WTC11 (cell line): ENCODE measurements at regions not wholly inside any gene's neighbourhood (a gene's known extent, or its start where the extent isn't known, plus 50 kb on each side); places are given as distances from the start of the nearest gene placed in this dataset.

Source experiments
- ATAC-seq: fragments of 200-7000 bp; cut with Tn5 transposase; 2 replicates; pipeline ENCODE4 v1.10.0; 2021; ENCODE audit warnings: mild to moderate bottlenecking, moderate library complexity
- CTCF ChIA-PET: fragments of 300-600 bp; sonication (Branson Sonifier 250); formaldehyde crosslinking; loops from one replicate; lab custom pipeline; 2021; ENCODE audit warnings: antibody characterized with exemption; lab: Charles Lee
- POLR2A ChIA-PET: fragments of 350-600 bp; sonication (Branson Sonifier 250); formaldehyde crosslinking; loops from one replicate; lab custom pipeline; 2021; ENCODE audit warnings: antibody characterized with exemption; lab: Charles Lee
- DNase-seq: peaks from one replicate; pipeline ENCODE4 v3.0.0; 2021; ENCODE audit warnings: low spot score
- H3K27ac Mint-ChIP-seq: 2 replicates; pipeline ENCODE4 v1.8.0; 2021; ENCODE audit warnings: mixed read lengths
- H3K27me3 Mint-ChIP-seq: 2 replicates; pipeline ENCODE4 v1.8.0; 2021; ENCODE audit warnings: low read depth, mild to moderate bottlenecking, moderate library complexity, mixed read lengths
- H3K36me3 Mint-ChIP-seq: 2 replicates; pipeline ENCODE4 v1.8.0; 2021; ENCODE audit warnings: mixed read lengths
- H3K4me1 Mint-ChIP-seq: 2 replicates; pipeline ENCODE4 v1.8.0; 2022; ENCODE audit warnings: mixed read lengths
- H3K4me3 Mint-ChIP-seq: 2 replicates; pipeline ENCODE4 v1.8.0; 2021; ENCODE audit warnings: mild to moderate bottlenecking, moderate library complexity, mixed read lengths
- H3K9me3 Mint-ChIP-seq: 2 replicates; pipeline ENCODE4 v1.8.0; 2021; ENCODE audit warnings: mixed read lengths
- AFF4 ChIP-seq: sonication (generic); formaldehyde crosslinking; IDR thresholded peaks from 2 replicates; pipeline ENCODE4 v1.8.1; 2023; ENCODE audit warnings: mild to moderate bottlenecking, missing genetic modification reagents, borderline replicate concordance
- ATF3 ChIP-seq: sonication (generic); formaldehyde crosslinking; conservative IDR thresholded peaks from 2 replicates; pipeline ENCODE4 v1.8.1; 2022; ENCODE audit warnings: mild to moderate bottlenecking, missing genetic modification reagents
- CBFB ChIP-seq: sonication (generic); formaldehyde crosslinking; IDR thresholded peaks from 2 replicates; pipeline ENCODE4 v1.8.1; 2022; ENCODE audit warnings: mild to moderate bottlenecking, low read depth, missing genetic modification reagents
- CTCF ChIP-seq: fragments of 200-600 bp; IDR thresholded peaks from 2 replicates; pipeline ENCODE4 v1.8.0; 2022; ENCODE audit warnings: antibody characterized with exemption
- E2F1 ChIP-seq: sonication (generic); formaldehyde crosslinking; IDR thresholded peaks from 2 replicates; pipeline ENCODE4 v1.8.0; 2022; ENCODE audit warnings: mild to moderate bottlenecking, missing genetic modification reagents
- E2F4 ChIP-seq: sonication (generic); formaldehyde crosslinking; IDR thresholded peaks from 2 replicates; pipeline ENCODE4 v1.8.1; 2022; ENCODE audit warnings: low read depth, mild to moderate bottlenecking, moderate library complexity, missing genetic modification reagents, borderline replicate concordance
- ERG ChIP-seq: fragments of 250-450 bp; sonication (Bioruptor Pico); IDR thresholded peaks from 2 replicates; pipeline ENCODE4 v1.8.0; 2021; ENCODE audit warnings: mild to moderate bottlenecking
- ESRRA ChIP-seq: sonication (generic); formaldehyde crosslinking; IDR thresholded peaks from 2 replicates; pipeline ENCODE4 v1.8.1; 2022; ENCODE audit warnings: mild to moderate bottlenecking, missing genetic modification reagents, borderline replicate concordance
- JUN ChIP-seq: sonication (generic); formaldehyde crosslinking; IDR thresholded peaks from 2 replicates; pipeline ENCODE4 v1.8.0; 2023; ENCODE audit warnings: mild to moderate bottlenecking, missing genetic modification reagents
- NFATC4 ChIP-seq: fragments of 250-450 bp; sonication (Bioruptor Pico); IDR thresholded peaks from 2 replicates; pipeline ENCODE4 v1.9.0; 2021; ENCODE audit warnings: mild to moderate bottlenecking
- NFYB ChIP-seq: sonication (generic); formaldehyde crosslinking; conservative IDR thresholded peaks from 2 replicates; pipeline ENCODE4 v1.8.0; 2022; ENCODE audit warnings: low read depth, missing genetic modification reagents
- SOX15 ChIP-seq: fragments of 250-450 bp; sonication (Bioruptor Pico); IDR thresholded peaks from 2 replicates; pipeline ENCODE4 v1.9.0; 2021; ENCODE audit warnings: mild to moderate bottlenecking
- TP53 ChIP-seq: sonication (generic); formaldehyde crosslinking; IDR thresholded peaks from 2 replicates; pipeline ENCODE4 v1.8.1; 2023; ENCODE audit warnings: mild to moderate bottlenecking, missing genetic modification reagents
- ZMAT4 ChIP-seq: fragments of 250-450 bp; sonication (Bioruptor Pico); IDR thresholded peaks from 2 replicates; pipeline ENCODE4 v1.9.0; 2021; ENCODE audit warnings: mild to moderate bottlenecking
- ZNF121 ChIP-seq: sonication (generic); formaldehyde crosslinking; IDR thresholded peaks from 2 replicates; pipeline ENCODE4 v1.8.0; 2023; ENCODE audit warnings: missing genetic modification reagents
- ZNF232 ChIP-seq: sonication (generic); formaldehyde crosslinking; IDR thresholded peaks from 2 replicates; pipeline ENCODE4 v1.8.0; 2022; ENCODE audit warnings: mild to moderate bottlenecking, missing genetic modification reagents
- ZNF263 ChIP-seq: sonication (generic); formaldehyde crosslinking; IDR thresholded peaks from 2 replicates; pipeline ENCODE4 v1.8.1; 2022; ENCODE audit warnings: low read depth, mild to moderate bottlenecking, moderate library complexity, missing genetic modification reagents
- ZNF425 ChIP-seq: fragments of 250-450 bp; sonication (Bioruptor Pico); conservative IDR thresholded peaks from 2 replicates; pipeline ENCODE4 v1.9.0; 2021; ENCODE audit warnings: mild to moderate bottlenecking
- ZNF512 ChIP-seq: sonication (generic); formaldehyde crosslinking; IDR thresholded peaks from 2 replicates; pipeline ENCODE4 v1.8.1; 2022; ENCODE audit warnings: missing genetic modification reagents, borderline replicate concordance

GRCh38 chr12:115253049-115253448 lies 569.1 kb upstream of the TBX3 start (continued):
- TF ChIP-seq ATF3 (CRISPR knock-in tag) (no peak), ZNF232 (CRISPR knock-in tag) (no peak), ZMAT4 (CRISPR knock-in tag) (no peak), AFF4 (CRISPR knock-in tag) (no peak), SOX15 (CRISPR knock-in tag) (no peak), TP53 (CRISPR knock-in tag) (no peak), CBFB (CRISPR knock-in tag) (no peak)

GRCh38 chr12:115251727-115252126 lies 567.8 kb upstream of the TBX3 start:
- H3K36me3 Mint-ChIP-seq = peaks cover 4% of the 10 kb centered on the region; the same call in 1 of the 2 replicates
- peaks cover 4% of the 10 kb centered on the region; the same call in 1 of the 2 replicates for H3K27me3 Mint-ChIP-seq
- H3K4me1 Mint-ChIP-seq = peaks cover 15% of the 10 kb centered on the region
- H3K4me3 Mint-ChIP-seq = no peak overlapping the region
- ChIA-PET CTCF (no interaction called here), POLR2A (no interaction called here)
- no peak for DNase-seq
- no peak overlapping the region; the same call in 1 of the 2 replicates for H3K27ac Mint-ChIP-seq
- H3K9me3 Mint-ChIP-seq = peaks cover 8% of the 10 kb centered on the region
- ATAC-seq = no peak
- TF ChIP-seq ZNF121 (CRISPR knock-in tag) = no peak
- TF ChIP-seq ZNF512 (CRISPR knock-in tag) = no peak
- no peak for TF ChIP-seq NFATC4 (CRISPR knock-in tag)
- no peak for TF ChIP-seq JUN (CRISPR knock-in tag)
- no peak for TF ChIP-seq ESRRA
- no peak for TF ChIP-seq E2F1 (CRISPR knock-in tag)

- CTCF ChIA-PET = interaction anchor here (1.8 kb wide), 1 partner anchor 208 kb away, joined by 4 read pairs; no protein-coding TSS in a partner anchor
- POLR2A ChIA-PET = no interaction called here
- H3K4me3 Mint-ChIP-seq = no peak overlapping the region
- no peak for ATAC-seq
- peaks cover 4% of the 10 kb centered on the region; the same call in 1 of the 2 replicates for H3K27me3 Mint-ChIP-seq
- no peak for DNase-seq
- no peak overlapping the region for H3K27ac Mint-ChIP-seq
- peaks cover 4% of the 10 kb centered on the region; the same call in 1 of the 2 replicates for H3K36me3 Mint-ChIP-seq
- peaks cover 15% of the 10 kb centered on the region for H3K4me1 Mint-ChIP-seq
- peaks cover 8% of the 10 kb centered on the region for H3K9me3 Mint-ChIP-seq
- TF ChIP-seq CTCF (no peak), NFYB (CRISPR knock-in tag) (no peak), ZNF425 (CRISPR knock-in tag) (no peak), E2F4 (CRISPR knock-in tag) (no peak), ERG (CRISPR knock-in tag) (no peak), ZNF263 (CRISPR knock-in tag) (no peak)
These were observed 565.8 kb upstream of the TBX3 start for GRCh38 chr12:115249671-115250278.
